Adipocyte (in vitro differentiated cells): ENCODE measurements at regions not wholly inside any gene's neighbourhood (a gene's known extent, or its start where the extent isn't known, plus 50 kb on each side); places are given as distances from the start of the nearest gene placed in this dataset.
A peak's percentile ranks its signal among the peaks of the same experiment; 100 is the strongest.

Experiments used
- DNase-seq: peaks from one replicate; pipeline ENCODE4 v3.0.0-alpha.2; 2015; ENCODE audit warnings: low read depth
- H3K27me3 ChIP-seq: replicated peaks from 2 replicates; pipeline ENCODE4 v1.7.0; 2013; ENCODE audit warnings: mild to moderate bottlenecking, low read length, moderate library complexity; ENCODE audit not compliant: control insufficient read depth, insufficient read depth
- H3K36me3 ChIP-seq: 2 replicates; pipeline ENCODE4 v1.7.0; 2013; ENCODE audit warnings: low read length, mild to moderate bottlenecking, moderate library complexity; ENCODE audit not compliant: control insufficient read depth, insufficient read depth, severe bottlenecking
- H3K4me1 ChIP-seq: 2 replicates; pipeline ENCODE4 v1.7.0; 2013; ENCODE audit warnings: mild to moderate bottlenecking, low read length, moderate library complexity; ENCODE audit not compliant: control insufficient read depth, insufficient read depth
- H3K4me3 ChIP-seq: 2 replicates; pipeline ENCODE4 v1.7.0; 2013; ENCODE audit warnings: mild to moderate bottlenecking, low read length, moderate library complexity
- H3K9ac ChIP-seq: 2 replicates; pipeline ENCODE4 v1.7.0; 2013; ENCODE audit warnings: mild to moderate bottlenecking, low read length, moderate library complexity
- H3K9me3 ChIP-seq: 2 replicates; pipeline ENCODE4 v1.7.0; 2013; ENCODE audit warnings: mild to moderate bottlenecking, low read length, moderate library complexity; ENCODE audit not compliant: control insufficient read depth

GRCh38 chr1:30535595-30536325, 187.6 kb downstream of the MATN1 start:
- H3K36me3 ChIP-seq = no peaks in the 10 kb centered on the region
- peaks cover 15% of the 10 kb centered on the region for H3K9me3 ChIP-seq
- H3K9ac ChIP-seq = no peak overlapping the region
- H3K4me1 ChIP-seq = no peaks in the 10 kb centered on the region
- no peak overlapping the region for H3K4me3 ChIP-seq
- no peak for DNase-seq
- no peaks in the 10 kb centered on the region for H3K27me3 ChIP-seq

- H3K27me3 ChIP-seq = no peaks in the 10 kb centered on the region
- no peak overlapping the region for H3K4me3 ChIP-seq
- no peak for DNase-seq
- no peak overlapping the region for H3K9ac ChIP-seq
- peaks cover 15% of the 10 kb centered on the region for H3K9me3 ChIP-seq
- H3K4me1 ChIP-seq = no peaks in the 10 kb centered on the region
- no peaks in the 10 kb centered on the region for H3K36me3 ChIP-seq
These were observed 188.8 kb downstream of the MATN1 start for GRCh38 chr1:30534551-30534940.

- H3K4me1 ChIP-seq = no peaks in the 10 kb centered on the region
- DNase-seq = no peak
These were observed 189.4 kb downstream of the MATN1 start for GRCh38 chr1:30533796-30534550.

GRCh38 chr1:30533141-30533540, 190.2 kb downstream of the MATN1 start:
- Histone ChIP-seq H3K9ac (no peak overlapping the region), H3K36me3 (no peaks in the 10 kb centered on the region), H3K9me3 (peaks cover 20% of the 10 kb centered on the region), H3K4me1 (no peaks in the 10 kb centered on the region), H3K27me3 (no peaks in the 10 kb centered on the region), H3K4me3 (no peak overlapping the region)
- DNase-seq = no peak

More at GRCh38 chr1:30533796-30534550, 189.4 kb downstream of the MATN1 start:
- Histone ChIP-seq H3K9me3 (peaks cover 15% of the 10 kb centered on the region), H3K36me3 (no peaks in the 10 kb centered on the region), H3K27me3 (no peaks in the 10 kb centered on the region), H3K9ac (no peak overlapping the region), H3K4me3 (no peak overlapping the region)

- Histone ChIP-seq H3K27me3 (no peaks in the 10 kb centered on the region), H3K9ac (no peak overlapping the region), H3K36me3 (no peaks in the 10 kb centered on the region), H3K4me1 (no peaks in the 10 kb centered on the region), H3K4me3 (no peak overlapping the region), H3K9me3 (peaks cover 20% of the 10 kb centered on the region)
- DNase-seq = no peak
These were observed 190.8 kb downstream of the MATN1 start for GRCh38 chr1:30532621-30533020.

GRCh38 chr1:30527511-30528140, 195.8 kb downstream of the MATN1 start:
- H3K27me3 ChIP-seq = no peaks in the 10 kb centered on the region
- H3K9ac ChIP-seq = no peak overlapping the region
- H3K4me1 ChIP-seq = peaks cover 27% of the 10 kb centered on the region
- no peaks in the 10 kb centered on the region for H3K36me3 ChIP-seq
- no peak overlapping the region for H3K4me3 ChIP-seq
- H3K9me3 ChIP-seq = peaks cover 19% of the 10 kb centered on the region
- no peak for DNase-seq

GRCh38 chr1:30526652-30527345, 196.6 kb downstream of the MATN1 start:
- Histone ChIP-seq H3K9me3 (peaks cover 11% of the 10 kb centered on the region), H3K4me1 (peaks cover 35% of the 10 kb centered on the region), H3K9ac (no peak overlapping the region), H3K4me3 (no peak overlapping the region), H3K36me3 (no peaks in the 10 kb centered on the region), H3K27me3 (no peaks in the 10 kb centered on the region)
- DNase-seq = no peak

- no peak overlapping the region for H3K4me3 ChIP-seq
- no peak overlapping the region for H3K9ac ChIP-seq
- peak; percentile 36 for DNase-seq
- no peaks in the 10 kb centered on the region for H3K36me3 ChIP-seq
- H3K27me3 ChIP-seq = no peaks in the 10 kb centered on the region
- peaks cover 40% of the 10 kb centered on the region for H3K4me1 ChIP-seq
- peaks cover 5% of the 10 kb centered on the region for H3K9me3 ChIP-seq
These were observed 197.3 kb downstream of the MATN1 start for GRCh38 chr1:30525971-30526651.

GRCh38 chr1:30525631-30525970, 197.8 kb downstream of the MATN1 start:
- DNase-seq = no peak
- H3K27me3 ChIP-seq = no peaks in the 10 kb centered on the region

GRCh38 chr1:30524840-30525617, 198.4 kb downstream of the MATN1 start:
- Histone ChIP-seq H3K9me3 (peaks cover 5% of the 10 kb centered on the region), H3K4me1 (peaks cover 40% of the 10 kb centered on the region), H3K36me3 (no peaks in the 10 kb centered on the region), H3K27me3 (no peaks in the 10 kb centered on the region), H3K9ac (no peak overlapping the region), H3K4me3 (no peak overlapping the region)
- DNase-seq = no peak

More at GRCh38 chr1:30525631-30525970, 197.8 kb downstream of the MATN1 start:
- Histone ChIP-seq H3K9me3 (peaks cover 5% of the 10 kb centered on the region), H3K4me3 (no peak overlapping the region), H3K36me3 (no peaks in the 10 kb centered on the region), H3K4me1 (peaks cover 40% of the 10 kb centered on the region), H3K9ac (no peak overlapping the region)
